Neural cell (in vitro differentiated cells): ENCODE measurements at regions not wholly inside any gene's neighbourhood (a gene's known extent, or its start where the extent isn't known, plus 50 kb on each side); places are given as distances from the start of the nearest gene placed in this dataset.

Experiments
- H2AFZ ChIP-seq: fragments of 200-600, 300-800 bp; sonication (generic), shearing (Covaris generic); 2 replicates; pipeline ENCODE4 v1.6.0; 2014; ENCODE audit warnings: low read depth, mild to moderate bottlenecking, antibody characterized with exemption, low read length, moderate library complexity
- H3F3A ChIP-seq: fragments of 200-600 bp; shearing (Covaris generic); 2 replicates; pipeline ENCODE4 v1.6.1; 2016; ENCODE audit warnings: mild to moderate bottlenecking, moderate library complexity, mixed read lengths, antibody characterized with exemption, low read length; ENCODE audit not compliant: insufficient read depth, poor library complexity, severe bottlenecking
- H3K27ac ChIP-seq: fragments of 200-600, 300-800 bp; sonication (generic), shearing (Covaris generic); 2 replicates; pipeline ENCODE4 v1.5.1; 2014; ENCODE audit warnings: mild to moderate bottlenecking, low read length, moderate library complexity
- H3K27me3 ChIP-seq: fragments of 300-800, 200-600 bp; sonication (generic), shearing (Covaris generic); 2 replicates; pipeline ENCODE4 v1.6.0; 2014; ENCODE audit warnings: mild to moderate bottlenecking, low read depth, low read length, moderate library complexity; ENCODE audit not compliant: insufficient read depth
- H3K36me3 ChIP-seq: fragments of 300-800, 200-600 bp; sonication (generic), shearing (Covaris generic); 2 replicates; pipeline ENCODE4 v1.5.1; 2014; ENCODE audit warnings: mild to moderate bottlenecking, antibody characterized with exemption, low read length, moderate library complexity; ENCODE audit not compliant: insufficient read depth
- H3K4me2 ChIP-seq: fragments of 300-800, 200-600 bp; sonication (generic), shearing (Covaris generic); 2 replicates; pipeline ENCODE4 v1.6.0; 2014; ENCODE audit warnings: mild to moderate bottlenecking, low read length
- H3K4me3 ChIP-seq: fragments of 300-800, 200-600 bp; sonication (generic), shearing (Covaris generic); 2 replicates; pipeline ENCODE4 v1.5.1; 2014; ENCODE audit warnings: mild to moderate bottlenecking, low read length, moderate library complexity
- H3K79me2 ChIP-seq: fragments of 200-600 bp; shearing (Covaris generic); replicated peaks from 2 replicates; pipeline ENCODE4 v1.6.0; 2014; ENCODE audit warnings: mild to moderate bottlenecking, low read length, moderate library complexity; ENCODE audit not compliant: insufficient read depth
- H3K9ac ChIP-seq: fragments of 300-800, 200-600 bp; sonication (generic), shearing (Covaris generic); 2 replicates; pipeline ENCODE4 v1.6.1; 2016; ENCODE audit warnings: mild to moderate bottlenecking, low read length, mixed read lengths
- H3K9me2 ChIP-seq: fragments of 200-600 bp; shearing (Covaris generic); 2 replicates; pipeline ENCODE4 v1.6.1; 2016; ENCODE audit warnings: mild to moderate bottlenecking, low read length, mixed read lengths; ENCODE audit not compliant: insufficient read depth
- H3K9me3 ChIP-seq: fragments of 200-600, 300-800 bp; sonication (generic), shearing (Covaris generic); 2 replicates; pipeline ENCODE4 v1.6.1; 2016; ENCODE audit warnings: mild to moderate bottlenecking, mixed run types, low read length, moderate library complexity, mixed read lengths
- H4K20me1 ChIP-seq: fragments of 200-600 bp; shearing (Covaris generic); 2 replicates; pipeline ENCODE4 v1.6.1; 2016; ENCODE audit warnings: mild to moderate bottlenecking, mixed run types; ENCODE audit not compliant: insufficient read depth
- CTCF ChIP-seq: fragments of 450-650 bp; IDR thresholded peaks from 2 replicates; pipeline ENCODE4 v1.5.1; 2014; ENCODE audit warnings: antibody characterized with exemption, mild to moderate bottlenecking, moderate library complexity; ENCODE audit not compliant: poor library complexity, severe bottlenecking
- EP300 ChIP-seq: fragments of 450-650 bp; conservative IDR thresholded peaks from 2 replicates; pipeline ENCODE4 v1.6.1; 2014; ENCODE audit warnings: antibody characterized with exemption, mild to moderate bottlenecking, moderate library complexity; ENCODE audit not compliant: poor library complexity, severe bottlenecking
- EZH2 ChIP-seq: fragments of 200-600, 300-800 bp; shearing (Covaris generic), sonication (generic); IDR thresholded peaks from 2 replicates; pipeline ENCODE4 v1.6.1; 2014; ENCODE audit warnings: antibody characterized with exemption, low read length, borderline replicate concordance, mild to moderate bottlenecking; ENCODE audit not compliant: insufficient read depth, poor library complexity, severe bottlenecking
- MXI1 ChIP-seq: fragments of 450-650 bp; conservative IDR thresholded peaks from 2 replicates; pipeline ENCODE4 v1.6.1; 2014; ENCODE audit warnings: antibody characterized with exemption, mild to moderate bottlenecking; ENCODE audit not compliant: poor library complexity, severe bottlenecking
- POLR2AphosphoS5 ChIP-seq: IDR thresholded peaks from 2 replicates; pipeline ENCODE4 v1.6.1; 2012
- RAD21 ChIP-seq: fragments of 450-650 bp; conservative IDR thresholded peaks from 2 replicates; pipeline ENCODE4 v1.6.1; 2014; ENCODE audit warnings: antibody characterized with exemption, mild to moderate bottlenecking, moderate library complexity
- SMC3 ChIP-seq: fragments of 450-650 bp; conservative IDR thresholded peaks from 2 replicates; pipeline ENCODE4 v1.6.1; 2014; ENCODE audit warnings: antibody characterized with exemption, mild to moderate bottlenecking, moderate library complexity; ENCODE audit not compliant: poor library complexity
- TAF1 ChIP-seq: IDR thresholded peaks from 2 replicates; pipeline ENCODE4 v1.6.1; 2012; ENCODE audit warnings: low read depth
- TF ChIP-seq, protein P1 (sequence below): IDR thresholded peaks from 2 replicates; pipeline ENCODE4 v1.6.1; 2012; ENCODE audit warnings: borderline replicate concordance

DNA sequence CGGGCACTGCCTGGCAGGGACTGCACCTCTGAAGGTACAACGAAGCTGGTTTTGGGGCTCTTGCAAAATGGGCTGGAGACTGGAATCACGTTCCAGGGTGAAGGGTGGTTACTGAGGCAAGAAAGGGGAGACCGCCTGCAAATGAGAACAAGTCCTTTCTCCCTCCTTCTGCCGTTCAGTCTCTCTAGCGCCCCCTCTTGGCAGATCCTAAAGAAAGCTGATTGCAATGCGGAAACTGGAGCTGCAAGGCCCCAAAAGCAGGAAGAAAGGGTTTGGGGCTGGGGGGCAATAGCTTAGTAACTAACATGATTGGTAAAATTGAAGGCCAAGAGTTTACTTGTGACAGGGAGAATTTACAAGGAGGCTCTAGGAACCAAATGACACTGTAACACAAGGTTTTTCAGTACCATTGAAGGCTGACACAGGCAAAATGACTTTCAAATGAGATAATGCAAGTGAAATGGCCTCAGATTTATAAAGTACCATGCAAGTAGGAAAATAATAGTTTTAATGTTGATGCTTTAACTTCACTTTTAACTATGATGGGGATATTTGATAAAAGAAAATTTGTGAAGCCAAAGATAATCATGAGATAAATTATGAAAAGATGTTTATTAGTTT lies 222.7 kb upstream of the HAND2 start:
- no peak overlapping the region for H3K9ac ChIP-seq
- TF ChIP-seq RAD21 = no peak
- no peak for TF ChIP-seq EP300
- TF ChIP-seq CTCF = no peak
- no peak for TF ChIP-seq EZH2
- TF ChIP-seq MXI1 = no peak
- TF ChIP-seq POLR2AphosphoS5 = no peak
- TF ChIP-seq SMC3 = no peak
- TF ChIP-seq, protein P1, sequence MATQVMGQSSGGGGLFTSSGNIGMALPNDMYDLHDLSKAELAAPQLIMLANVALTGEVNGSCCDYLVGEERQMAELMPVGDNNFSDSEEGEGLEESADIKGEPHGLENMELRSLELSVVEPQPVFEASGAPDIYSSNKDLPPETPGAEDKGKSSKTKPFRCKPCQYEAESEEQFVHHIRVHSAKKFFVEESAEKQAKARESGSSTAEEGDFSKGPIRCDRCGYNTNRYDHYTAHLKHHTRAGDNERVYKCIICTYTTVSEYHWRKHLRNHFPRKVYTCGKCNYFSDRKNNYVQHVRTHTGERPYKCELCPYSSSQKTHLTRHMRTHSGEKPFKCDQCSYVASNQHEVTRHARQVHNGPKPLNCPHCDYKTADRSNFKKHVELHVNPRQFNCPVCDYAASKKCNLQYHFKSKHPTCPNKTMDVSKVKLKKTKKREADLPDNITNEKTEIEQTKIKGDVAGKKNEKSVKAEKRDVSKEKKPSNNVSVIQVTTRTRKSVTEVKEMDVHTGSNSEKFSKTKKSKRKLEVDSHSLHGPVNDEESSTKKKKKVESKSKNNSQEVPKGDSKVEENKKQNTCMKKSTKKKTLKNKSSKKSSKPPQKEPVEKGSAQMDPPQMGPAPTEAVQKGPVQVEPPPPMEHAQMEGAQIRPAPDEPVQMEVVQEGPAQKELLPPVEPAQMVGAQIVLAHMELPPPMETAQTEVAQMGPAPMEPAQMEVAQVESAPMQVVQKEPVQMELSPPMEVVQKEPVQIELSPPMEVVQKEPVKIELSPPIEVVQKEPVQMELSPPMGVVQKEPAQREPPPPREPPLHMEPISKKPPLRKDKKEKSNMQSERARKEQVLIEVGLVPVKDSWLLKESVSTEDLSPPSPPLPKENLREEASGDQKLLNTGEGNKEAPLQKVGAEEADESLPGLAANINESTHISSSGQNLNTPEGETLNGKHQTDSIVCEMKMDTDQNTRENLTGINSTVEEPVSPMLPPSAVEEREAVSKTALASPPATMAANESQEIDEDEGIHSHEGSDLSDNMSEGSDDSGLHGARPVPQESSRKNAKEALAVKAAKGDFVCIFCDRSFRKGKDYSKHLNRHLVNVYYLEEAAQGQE = no peak
- no peak for TF ChIP-seq TAF1
- H3K9me3 ChIP-seq = no peaks in the 10 kb centered on the region
- H3K4me2 ChIP-seq = no peak overlapping the region
- H4K20me1 ChIP-seq = no peaks in the 10 kb centered on the region
- no peaks in the 10 kb centered on the region for H3K79me2 ChIP-seq
- H2AFZ ChIP-seq = no peak overlapping the region
- no peaks in the 10 kb centered on the region for H3F3A ChIP-seq
- H3K9me2 ChIP-seq = no peaks in the 10 kb centered on the region
- no peaks in the 10 kb centered on the region for H3K27me3 ChIP-seq
- no peaks in the 10 kb centered on the region for H3K36me3 ChIP-seq
- no peak overlapping the region for H3K4me3 ChIP-seq
- no peak overlapping the region for H3K27ac ChIP-seq

GRCh38 chr4:173748353-173748752 lies 218.3 kb upstream of the HAND2 start:
- Histone ChIP-seq H3K4me3 (no peak overlapping the region), H3K36me3 (no peaks in the 10 kb centered on the region), H3K27ac (no peak overlapping the region), H3K9ac (no peak overlapping the region), H3K79me2 (no peaks in the 10 kb centered on the region), H3K9me3 (no peaks in the 10 kb centered on the region), H2AFZ (no peak overlapping the region), H4K20me1 (no peaks in the 10 kb centered on the region), H3K9me2 (no peaks in the 10 kb centered on the region), H3K4me2 (no peak overlapping the region), H3K27me3 (no peaks in the 10 kb centered on the region), H3F3A (no peaks in the 10 kb centered on the region)
- TF ChIP-seq POLR2AphosphoS5 (no peak), MXI1 (no peak), RAD21 (no peak), CTCF (no peak)
- TF ChIP-seq, protein P1 = no peak
